Esophagus squamous epithelium (tissue), 4 donors: ENCODE measurements at regions not wholly inside any gene's neighbourhood (a gene's known extent, or its start where the extent isn't known, plus 50 kb on each side); places are given as distances from the start of the nearest gene placed in this dataset.

Experiments used
- POLR2A ChIP-seq, 4 donors: fragments of 450-650 bp; IDR thresholded peaks; one replicate each; pipeline ENCODE4 v1.6.1; 2017; ENCODE audit warnings: antibody characterized with exemption in 4 of 4, mild to moderate bottlenecking in 4 of 4, moderate library complexity in 3 of 4
- TF ChIP-seq, protein P1 (sequence below), 6 experiments: fragments of 450-650 bp in 4 of 6; fragments of 200-600 bp in 2 of 6; sonication (generic) in 2 of 6; IDR thresholded peaks; one replicate each; pipeline ENCODE4 v1.5.1; 2016 to 2019; ENCODE audit warnings: antibody characterized with exemption in 6 of 6, mild to moderate bottlenecking in 4 of 6, moderate library complexity in 4 of 6

DNA sequence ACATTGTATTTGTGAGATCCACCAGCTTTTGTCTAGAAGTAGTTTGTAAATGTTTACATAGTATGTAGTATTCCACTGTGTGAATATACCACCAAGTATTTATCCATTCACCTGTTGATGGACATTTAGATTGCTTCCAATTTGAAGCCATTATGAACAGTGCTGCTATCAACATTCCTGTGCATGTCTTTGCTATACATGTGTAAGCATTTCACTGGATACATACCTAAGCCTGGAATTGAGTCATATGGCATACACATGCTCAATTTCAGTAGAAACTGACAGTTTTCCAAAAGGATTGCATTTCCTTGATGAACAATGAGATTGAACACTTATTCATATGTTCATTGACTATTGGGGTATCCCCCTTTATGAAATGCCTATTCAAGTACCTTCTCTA lies 540.6 kb upstream of the SOX9 start:
- no peak for TF ChIP-seq POLR2A (IDR thresholded peaks at IDR 0.05)
- TF ChIP-seq, protein P1, sequence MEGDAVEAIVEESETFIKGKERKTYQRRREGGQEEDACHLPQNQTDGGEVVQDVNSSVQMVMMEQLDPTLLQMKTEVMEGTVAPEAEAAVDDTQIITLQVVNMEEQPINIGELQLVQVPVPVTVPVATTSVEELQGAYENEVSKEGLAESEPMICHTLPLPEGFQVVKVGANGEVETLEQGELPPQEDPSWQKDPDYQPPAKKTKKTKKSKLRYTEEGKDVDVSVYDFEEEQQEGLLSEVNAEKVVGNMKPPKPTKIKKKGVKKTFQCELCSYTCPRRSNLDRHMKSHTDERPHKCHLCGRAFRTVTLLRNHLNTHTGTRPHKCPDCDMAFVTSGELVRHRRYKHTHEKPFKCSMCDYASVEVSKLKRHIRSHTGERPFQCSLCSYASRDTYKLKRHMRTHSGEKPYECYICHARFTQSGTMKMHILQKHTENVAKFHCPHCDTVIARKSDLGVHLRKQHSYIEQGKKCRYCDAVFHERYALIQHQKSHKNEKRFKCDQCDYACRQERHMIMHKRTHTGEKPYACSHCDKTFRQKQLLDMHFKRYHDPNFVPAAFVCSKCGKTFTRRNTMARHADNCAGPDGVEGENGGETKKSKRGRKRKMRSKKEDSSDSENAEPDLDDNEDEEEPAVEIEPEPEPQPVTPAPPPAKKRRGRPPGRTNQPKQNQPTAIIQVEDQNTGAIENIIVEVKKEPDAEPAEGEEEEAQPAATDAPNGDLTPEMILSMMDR (IDR thresholded peaks at IDR 0.05), result no peak
